Thyroid gland (tissue), 4 donors: ENCODE measurements at regions not wholly inside any gene's neighbourhood (a gene's known extent, or its start where the extent isn't known, plus 50 kb on each side); places are given as distances from the start of the nearest gene placed in this dataset.

Source experiments
- DNase-seq, 2 donors: peaks; one replicate each; pipeline ENCODE4 v3.0.0-alpha.2; 2019
- H3K27ac ChIP-seq, 3 donors: fragments of 200-600 bp; sonication (generic); 1 replicate in 2 of 3; 2 replicates in 1 of 3; pipeline ENCODE4 v1.5.1; 2016 to 2019; ENCODE audit warnings: mild to moderate bottlenecking in 1 of 3, moderate library complexity in 1 of 3
- H3K27me3 ChIP-seq: fragments of 200-600 bp; sonication (generic); one replicate; pipeline ENCODE4 v1.5.1; 2019
- H3K36me3 ChIP-seq, 2 donors: fragments of 200-600 bp; sonication (generic); one replicate each; pipeline ENCODE4 v1.5.1; 2016 to 2019
- H3K4me1 ChIP-seq, 2 donors: fragments of 200-600 bp; sonication (generic); one replicate each; pipeline ENCODE4 v1.5.1; 2017 to 2019
- H3K4me3 ChIP-seq, 3 donors: fragments of 200-600 bp; sonication (generic); replicated peaks in 1 of 3; 1 replicate in 2 of 3; 2 replicates in 1 of 3; pipeline ENCODE4 v1.5.1; 2016; ENCODE audit warnings: mild to moderate bottlenecking in 1 of 3
- H3K9me3 ChIP-seq: fragments of 200-600 bp; sonication (generic); one replicate; pipeline ENCODE4 v1.5.1; 2017
- POLR2A ChIP-seq, 2 donors: fragments of 450-650 bp; IDR thresholded peaks; one replicate each; pipeline ENCODE4 v1.6.1; 2017; ENCODE audit warnings: antibody characterized with exemption in 2 of 2, mild to moderate bottlenecking in 2 of 2, moderate library complexity in 1 of 2
- WGBS, 2 donors: methylation state at CpG; one replicate each; pipeline ENCODE4 v1.1.5; 2017; 5-methylcytosine and 5-hydroxymethylcytosine counted together
- intact Hi-C: fragments of 100-400 bp; cut with DNase I; formaldehyde crosslinking; loops from one replicate; pipeline ENCODE4 v1.15.1; 2023
- TF ChIP-seq, protein P1 (sequence below), 6 experiments: fragments of 200-600 bp in 3 of 6; fragments of 450-650 bp in 3 of 6; sonication (generic) in 3 of 6; IDR thresholded peaks; one replicate each; pipeline ENCODE4 v1.5.1; 2016 to 2019; ENCODE audit warnings: antibody characterized with exemption in 6 of 6, mild to moderate bottlenecking in 2 of 6, inconsistent platforms in 1 of 6, moderate library complexity in 1 of 6

DNA sequence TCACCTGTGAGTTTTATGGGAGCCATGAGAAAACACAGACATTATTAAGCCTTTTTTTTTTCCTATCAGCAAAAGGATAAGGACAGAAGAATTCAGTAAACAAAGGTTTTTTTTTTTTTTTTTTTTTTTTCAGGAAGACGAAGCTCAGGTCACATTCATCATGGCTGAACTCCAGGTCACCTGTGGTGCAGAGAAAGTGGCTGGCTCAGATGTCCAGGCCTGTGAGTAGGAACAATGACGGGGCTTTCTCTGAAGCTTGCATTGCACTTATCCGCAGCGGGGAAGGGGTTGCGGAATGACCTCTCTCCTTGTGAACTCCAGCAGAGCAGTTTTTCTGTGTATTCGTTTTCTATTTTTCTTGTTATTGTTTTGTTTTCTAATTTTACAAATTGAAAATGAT, 759.6 kb upstream of the TMEM132C start:
- H3K27me3 ChIP-seq = no peaks in the 10 kb centered on the region
- no peak overlapping the region for H3K27ac ChIP-seq
- intact Hi-C loops = no loop called here
- H3K4me3 ChIP-seq = no peak overlapping the region
- H3K9me3 ChIP-seq = no peaks in the 10 kb centered on the region
- no peaks in the 10 kb centered on the region for H3K36me3 ChIP-seq
- no peak for DNase-seq
- H3K4me1 ChIP-seq = no peaks in the 10 kb centered on the region
- TF ChIP-seq, protein P1, sequence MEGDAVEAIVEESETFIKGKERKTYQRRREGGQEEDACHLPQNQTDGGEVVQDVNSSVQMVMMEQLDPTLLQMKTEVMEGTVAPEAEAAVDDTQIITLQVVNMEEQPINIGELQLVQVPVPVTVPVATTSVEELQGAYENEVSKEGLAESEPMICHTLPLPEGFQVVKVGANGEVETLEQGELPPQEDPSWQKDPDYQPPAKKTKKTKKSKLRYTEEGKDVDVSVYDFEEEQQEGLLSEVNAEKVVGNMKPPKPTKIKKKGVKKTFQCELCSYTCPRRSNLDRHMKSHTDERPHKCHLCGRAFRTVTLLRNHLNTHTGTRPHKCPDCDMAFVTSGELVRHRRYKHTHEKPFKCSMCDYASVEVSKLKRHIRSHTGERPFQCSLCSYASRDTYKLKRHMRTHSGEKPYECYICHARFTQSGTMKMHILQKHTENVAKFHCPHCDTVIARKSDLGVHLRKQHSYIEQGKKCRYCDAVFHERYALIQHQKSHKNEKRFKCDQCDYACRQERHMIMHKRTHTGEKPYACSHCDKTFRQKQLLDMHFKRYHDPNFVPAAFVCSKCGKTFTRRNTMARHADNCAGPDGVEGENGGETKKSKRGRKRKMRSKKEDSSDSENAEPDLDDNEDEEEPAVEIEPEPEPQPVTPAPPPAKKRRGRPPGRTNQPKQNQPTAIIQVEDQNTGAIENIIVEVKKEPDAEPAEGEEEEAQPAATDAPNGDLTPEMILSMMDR (IDR thresholded peaks at IDR 0.05) = no peak
- no peak for TF ChIP-seq POLR2A (IDR thresholded peaks at IDR 0.05)
- whole genome bisulfite sequencing, 2 donors = 71 to 87% methylated on average over 6 of the region's 6 CpGs

DNA sequence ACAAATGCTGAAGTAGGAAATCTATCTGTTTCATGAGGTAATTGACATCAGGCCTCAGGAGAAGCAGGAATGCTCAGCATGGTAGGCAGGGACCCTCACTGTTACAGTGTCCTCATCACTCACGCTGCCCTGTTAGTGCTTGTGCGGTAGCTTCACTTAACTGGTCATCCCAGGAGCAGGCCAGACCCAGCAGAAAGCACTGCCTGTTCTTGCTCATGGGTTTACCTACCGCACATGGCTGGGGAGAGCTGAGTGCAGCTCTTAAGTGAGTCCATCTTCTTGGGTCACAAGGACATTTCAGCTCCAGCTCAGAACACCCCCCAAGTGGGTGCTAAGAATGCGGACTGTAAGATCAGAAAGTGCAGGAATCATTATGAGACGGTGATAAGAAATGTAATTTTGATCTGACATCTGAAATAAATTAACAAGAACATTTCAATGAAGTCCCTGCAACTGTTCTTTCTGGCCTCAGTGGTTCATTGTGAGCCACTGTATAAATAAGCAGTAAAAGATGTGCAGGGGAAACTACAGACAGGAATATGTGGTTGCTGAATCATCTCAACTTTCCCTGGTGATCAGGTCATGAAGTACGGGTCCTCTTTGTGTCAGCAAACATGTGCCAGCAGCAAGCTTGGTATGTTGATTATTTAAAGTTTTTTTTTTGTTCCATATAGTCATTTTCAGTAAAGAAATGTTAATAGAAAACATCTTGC, 757.7 kb upstream of the TMEM132C start:
- Histone ChIP-seq H3K9me3 (no peaks in the 10 kb centered on the region), H3K27ac (no peak overlapping the region), H3K36me3 (no peaks in the 10 kb centered on the region), H3K4me3 (no peak overlapping the region), H3K27me3 (no peaks in the 10 kb centered on the region), H3K4me1 (no peaks in the 10 kb centered on the region)
- WGBS, 2 donors = 79 to 86% methylated on average over 6 of the region's 6 CpGs
- intact Hi-C loops = no loop called here
- no peak for DNase-seq
- no peak for TF ChIP-seq POLR2A (IDR thresholded peaks at IDR 0.05)
- TF ChIP-seq, protein P1 (IDR thresholded peaks at IDR 0.05) = no peak

DNA sequence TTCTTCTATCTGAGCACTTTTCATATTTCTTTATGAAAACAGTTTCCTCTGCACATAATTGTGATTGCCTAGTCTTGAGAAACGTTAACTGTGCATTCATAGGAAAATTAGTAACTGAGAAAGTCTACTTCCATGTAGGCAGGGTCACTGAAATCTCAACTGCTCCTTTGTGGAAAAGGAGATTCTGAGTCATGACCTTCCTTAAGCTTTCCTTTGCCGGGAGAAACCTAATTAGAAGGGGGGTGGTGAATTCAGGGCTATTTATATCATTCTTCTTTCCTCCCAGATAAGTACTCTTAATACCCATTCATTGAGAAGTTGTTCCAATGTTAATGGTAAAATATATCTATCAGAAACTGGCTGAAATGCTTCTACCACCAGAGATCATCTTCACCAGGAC, 751.0 kb upstream of the TMEM132C start:
- no peak overlapping the region for H3K27ac ChIP-seq
- 57 to 58% methylated on average over 2 of the region's 2 CpGs for WGBS, 2 donors
- H3K27me3 ChIP-seq = no peaks in the 10 kb centered on the region
- no peaks in the 10 kb centered on the region for H3K4me1 ChIP-seq
- TF ChIP-seq, protein P1 (IDR thresholded peaks at IDR 0.05) = no peak
- no peak for TF ChIP-seq POLR2A (IDR thresholded peaks at IDR 0.05)
- intact Hi-C loops = no loop called here
- no peaks in the 10 kb centered on the region for H3K9me3 ChIP-seq
- H3K4me3 ChIP-seq = no peak overlapping the region
- no peak for DNase-seq
- H3K36me3 ChIP-seq = no peaks in the 10 kb centered on the region

DNA sequence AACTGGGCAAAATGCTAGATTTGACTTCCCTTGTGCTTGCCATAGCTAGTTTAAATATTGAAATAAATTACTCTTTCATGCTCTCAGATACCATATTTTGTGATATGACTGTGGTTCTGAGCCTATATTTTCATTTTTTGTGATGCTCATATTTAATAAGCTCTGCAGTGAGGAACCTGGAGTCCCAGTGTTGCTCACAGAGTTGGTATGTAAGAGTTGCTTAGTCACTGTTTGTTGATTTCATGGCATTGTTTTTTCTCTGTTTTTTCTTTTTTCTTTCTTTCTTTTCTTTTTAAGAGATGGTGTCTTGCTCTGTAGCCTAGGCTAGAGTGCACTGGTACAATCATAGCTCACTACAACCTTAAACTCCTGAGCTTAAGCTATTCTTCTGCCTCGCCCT, 750.5 kb upstream of the TMEM132C start:
- Histone ChIP-seq H3K9me3 (no peaks in the 10 kb centered on the region), H3K4me3 (no peak overlapping the region), H3K36me3 (no peaks in the 10 kb centered on the region), H3K27me3 (no peaks in the 10 kb centered on the region), H3K27ac (no peak overlapping the region), H3K4me1 (no peaks in the 10 kb centered on the region)
- TF ChIP-seq, protein P1 (IDR thresholded peaks at IDR 0.05) = no peak
- no peak for TF ChIP-seq POLR2A (IDR thresholded peaks at IDR 0.05)
- no peak for DNase-seq
- intact Hi-C loops = no loop called here
- WGBS, 2 donors = 83 to 90% methylated on average over 1 of the region's 1 CpG

DNA sequence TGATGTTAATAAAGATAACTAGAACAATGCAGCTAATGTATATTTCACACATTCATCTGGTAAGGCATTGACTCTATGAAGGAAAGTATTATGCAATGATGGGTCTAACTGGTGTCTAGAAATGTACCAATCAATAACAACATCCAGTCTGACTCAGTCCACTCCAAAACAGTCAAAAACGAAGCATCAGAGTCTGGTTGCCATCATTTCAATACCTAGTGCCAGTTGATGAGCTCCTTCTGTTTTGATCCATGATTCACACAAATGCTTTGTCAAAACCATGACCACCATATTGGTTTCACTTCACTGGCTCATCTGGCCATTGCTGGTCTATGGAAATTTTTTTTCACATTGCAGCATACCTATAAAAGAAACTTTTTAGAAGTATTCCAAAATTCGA, 747.2 kb upstream of the TMEM132C start:
- no peaks in the 10 kb centered on the region for H3K36me3 ChIP-seq
- H3K27me3 ChIP-seq = no peaks in the 10 kb centered on the region
- TF ChIP-seq, protein P1 (IDR thresholded peaks at IDR 0.05) = no peak
- TF ChIP-seq POLR2A (IDR thresholded peaks at IDR 0.05) = no peak
- intact Hi-C loops = no loop called here
- H3K27ac ChIP-seq = no peak overlapping the region
- no peaks in the 10 kb centered on the region for H3K4me1 ChIP-seq
- H3K9me3 ChIP-seq = no peaks in the 10 kb centered on the region
- WGBS, 2 donors = 58 to 66% methylated on average over 2 of the region's 2 CpGs
- no peak overlapping the region for H3K4me3 ChIP-seq
- DNase-seq = no peak
